ENCODE measurements at regions not wholly inside any gene's neighbourhood (a gene's known extent, or its start where the extent isn't known, plus 50 kb on each side); places are given as distances from the start of the nearest gene placed in this dataset.

- TF ChIP-seq MAZ (IDR thresholded peaks at IDR 0.05; ENCODE audit: borderline replicate concordance, low read depth, low read length) (no peak), MAZ (CRISPR knock-in tag; IDR thresholded peaks at IDR 0.05; ENCODE audit: low read depth) (no peak), HMG20A (CRISPR knock-in tag; IDR thresholded peaks at IDR 0.05; ENCODE audit: borderline replicate concordance) (no peak)
Measured at GRCh38 chr6:9136141-9136822, 700.9 kb upstream of the SLC35B3 start (continued).

- FAIRE-seq (no peak), DNase-seq (ENCODE audit: low spot score) (no peak), ATAC-seq (no peak)
- H2AFZ ChIP-seq (ENCODE audit: low read length), result no peak overlapping the region
- H3K4me3 ChIP-seq (replicated peaks in 1 of 3; ENCODE audit: insufficient read depth in 1 of 3, low read depth in 2 of 3, low read length in 3 of 3), result no peak overlapping the region
- H3K27ac ChIP-seq (ENCODE audit: extremely low read length, insufficient read depth, low read length), result no peak overlapping the region
- no peaks in the 10 kb centered on the region for H3K36me3 ChIP-seq (replicated peaks in 1 of 2; ENCODE audit: control insufficient read depth in 1 of 2, insufficient read depth in 2 of 2, low read length in 2 of 2)
- H3K9me3 ChIP-seq (ENCODE audit: low read length), result peaks cover 5% of the 10 kb centered on the region; the same call in 1 of the 2 replicates
- H4K20me1 ChIP-seq (ENCODE audit: insufficient read depth, low read length), result no peaks in the 10 kb centered on the region
- in situ Hi-C loops (cut with HindIII; ENCODE audit: extremely low pct_ligation_motif_present, low pct_unique_long_range_greater_than_20kb) (no loop called here), intact Hi-C loops (cut with micrococcal nuclease; ENCODE audit: unreplicated experiment) (no loop called here)
- no peaks in the 10 kb centered on the region for H3K79me2 ChIP-seq (ENCODE audit: insufficient read depth, low read length)
- under 1% methylated on average over 8 of the region's 8 CpGs for WGBS (ENCODE audit: low lambda C conversion rate)
- no peak overlapping the region for H3K9ac ChIP-seq (ENCODE audit: insufficient read depth, low read depth, low read length)
- no TSS peak for BruUV-seq (replicated peaks)
- no peaks in the 10 kb centered on the region for H3K27me3 ChIP-seq (ENCODE audit: control insufficient read depth in 1 of 2, insufficient read depth in 2 of 2, low read length in 2 of 2)
- POLR2A ChIA-PET, result no interaction called here
- CTCF ChIA-PET (ENCODE audit: low intra/inter-chr PET ratio, low total read pairs), result no interaction called here
- no peak for TF ChIP-seq YY1 (IDR thresholded peaks at IDR 0.05; ENCODE audit: insufficient read depth, insufficient replicate concordance, low read depth, low read length)
- TF ChIP-seq FOXP1 (IDR thresholded peaks at IDR 0.05), result no peak
- TF ChIP-seq FOXP1 (CRISPR knock-in tag; IDR thresholded peaks at IDR 0.05), result no peak
- no peak for TF ChIP-seq HMGA1 (CRISPR knock-in tag; conservative IDR thresholded peaks at IDR 0.05)
- no peak for TF ChIP-seq ZNF775 (CRISPR knock-in tag; IDR thresholded peaks at IDR 0.05; ENCODE audit: borderline replicate concordance)
- TF ChIP-seq ZNF34 (CRISPR knock-in tag; IDR thresholded peaks at IDR 0.05; ENCODE audit: borderline replicate concordance), result no peak
- no peak for TF ChIP-seq ZBTB42 (CRISPR knock-in tag; IDR thresholded peaks at IDR 0.05)
- TF ChIP-seq POLR2G (IDR thresholded peaks at IDR 0.05; ENCODE audit: low read depth, low read length), result no peak
- TF ChIP-seq HNRNPL (IDR thresholded peaks at IDR 0.05; ENCODE audit: low read depth, low read length), result no peak
- no peak for TF ChIP-seq CREB3 (CRISPR knock-in tag; IDR thresholded peaks at IDR 0.05)
- no peak for TF ChIP-seq ZNF431 (CRISPR knock-in tag; IDR thresholded peaks at IDR 0.05; ENCODE audit: borderline replicate concordance, low read depth)
- no peak for TF ChIP-seq CENPT (CRISPR knock-in tag; IDR thresholded peaks at IDR 0.05; ENCODE audit: low read depth)
- no peak for TF ChIP-seq XRCC5 (optimal IDR thresholded peaks at IDR 0.05; ENCODE audit: low read length)
- no peak for TF ChIP-seq TOPORS (CRISPR knock-in tag; IDR thresholded peaks at IDR 0.05)
- no peak for TF ChIP-seq ZMAT3 (CRISPR knock-in tag; conservative IDR thresholded peaks at IDR 0.05)
- TF ChIP-seq FOXJ3 (CRISPR knock-in tag; IDR thresholded peaks at IDR 0.05; ENCODE audit: borderline replicate concordance), result no peak
- no peaks in the 10 kb centered on the region for H3K4me1 ChIP-seq (ENCODE audit: insufficient read depth, low read length)
- no peak overlapping the region for H3K4me2 ChIP-seq (ENCODE audit: low read depth, low read length)
Measured at GRCh38 chr6:9131616-9132015, 696.3 kb upstream of the SLC35B3 start.

Measured in HepG2 (cell line).